Neural cell (in vitro differentiated cells): ENCODE measurements at regions not wholly inside any gene's neighbourhood (a gene's known extent, or its start where the extent isn't known, plus 50 kb on each side); places are given as distances from the start of the nearest gene placed in this dataset.

Source experiments
- H2AFZ ChIP-seq: fragments of 200-600, 300-800 bp; sonication (generic), shearing (Covaris generic); 2 replicates; pipeline ENCODE4 v1.6.0; 2014; ENCODE audit warnings: low read depth, mild to moderate bottlenecking, antibody characterized with exemption, low read length, moderate library complexity
- H3F3A ChIP-seq: fragments of 200-600 bp; shearing (Covaris generic); 2 replicates; pipeline ENCODE4 v1.6.1; 2016; ENCODE audit warnings: mild to moderate bottlenecking, moderate library complexity, mixed read lengths, antibody characterized with exemption, low read length; ENCODE audit not compliant: insufficient read depth, poor library complexity, severe bottlenecking
- H3K27ac ChIP-seq: fragments of 200-600, 300-800 bp; sonication (generic), shearing (Covaris generic); 2 replicates; pipeline ENCODE4 v1.5.1; 2014; ENCODE audit warnings: mild to moderate bottlenecking, low read length, moderate library complexity
- H3K27me3 ChIP-seq: fragments of 300-800, 200-600 bp; sonication (generic), shearing (Covaris generic); 2 replicates; pipeline ENCODE4 v1.6.0; 2014; ENCODE audit warnings: mild to moderate bottlenecking, low read depth, low read length, moderate library complexity; ENCODE audit not compliant: insufficient read depth
- H3K36me3 ChIP-seq: fragments of 300-800, 200-600 bp; sonication (generic), shearing (Covaris generic); 2 replicates; pipeline ENCODE4 v1.5.1; 2014; ENCODE audit warnings: mild to moderate bottlenecking, antibody characterized with exemption, low read length, moderate library complexity; ENCODE audit not compliant: insufficient read depth
- H3K4me2 ChIP-seq: fragments of 300-800, 200-600 bp; sonication (generic), shearing (Covaris generic); 2 replicates; pipeline ENCODE4 v1.6.0; 2014; ENCODE audit warnings: mild to moderate bottlenecking, low read length
- H3K4me3 ChIP-seq: fragments of 300-800, 200-600 bp; sonication (generic), shearing (Covaris generic); 2 replicates; pipeline ENCODE4 v1.5.1; 2014; ENCODE audit warnings: mild to moderate bottlenecking, low read length, moderate library complexity
- H3K79me2 ChIP-seq: fragments of 200-600 bp; shearing (Covaris generic); replicated peaks from 2 replicates; pipeline ENCODE4 v1.6.0; 2014; ENCODE audit warnings: mild to moderate bottlenecking, low read length, moderate library complexity; ENCODE audit not compliant: insufficient read depth
- H3K9ac ChIP-seq: fragments of 300-800, 200-600 bp; sonication (generic), shearing (Covaris generic); 2 replicates; pipeline ENCODE4 v1.6.1; 2016; ENCODE audit warnings: mild to moderate bottlenecking, low read length, mixed read lengths
- H3K9me2 ChIP-seq: fragments of 200-600 bp; shearing (Covaris generic); 2 replicates; pipeline ENCODE4 v1.6.1; 2016; ENCODE audit warnings: mild to moderate bottlenecking, low read length, mixed read lengths; ENCODE audit not compliant: insufficient read depth
- H3K9me3 ChIP-seq: fragments of 200-600, 300-800 bp; sonication (generic), shearing (Covaris generic); 2 replicates; pipeline ENCODE4 v1.6.1; 2016; ENCODE audit warnings: mild to moderate bottlenecking, mixed run types, low read length, moderate library complexity, mixed read lengths
- H4K20me1 ChIP-seq: fragments of 200-600 bp; shearing (Covaris generic); 2 replicates; pipeline ENCODE4 v1.6.1; 2016; ENCODE audit warnings: mild to moderate bottlenecking, mixed run types; ENCODE audit not compliant: insufficient read depth
- EP300 ChIP-seq: fragments of 450-650 bp; conservative IDR thresholded peaks from 2 replicates; pipeline ENCODE4 v1.6.1; 2014; ENCODE audit warnings: antibody characterized with exemption, mild to moderate bottlenecking, moderate library complexity; ENCODE audit not compliant: poor library complexity, severe bottlenecking
- EZH2 ChIP-seq: fragments of 200-600, 300-800 bp; shearing (Covaris generic), sonication (generic); IDR thresholded peaks from 2 replicates; pipeline ENCODE4 v1.6.1; 2014; ENCODE audit warnings: antibody characterized with exemption, low read length, borderline replicate concordance, mild to moderate bottlenecking; ENCODE audit not compliant: insufficient read depth, poor library complexity, severe bottlenecking
- MXI1 ChIP-seq: fragments of 450-650 bp; conservative IDR thresholded peaks from 2 replicates; pipeline ENCODE4 v1.6.1; 2014; ENCODE audit warnings: antibody characterized with exemption, mild to moderate bottlenecking; ENCODE audit not compliant: poor library complexity, severe bottlenecking
- POLR2AphosphoS5 ChIP-seq: IDR thresholded peaks from 2 replicates; pipeline ENCODE4 v1.6.1; 2012
- RAD21 ChIP-seq: fragments of 450-650 bp; conservative IDR thresholded peaks from 2 replicates; pipeline ENCODE4 v1.6.1; 2014; ENCODE audit warnings: antibody characterized with exemption, mild to moderate bottlenecking, moderate library complexity
- SMC3 ChIP-seq: fragments of 450-650 bp; conservative IDR thresholded peaks from 2 replicates; pipeline ENCODE4 v1.6.1; 2014; ENCODE audit warnings: antibody characterized with exemption, mild to moderate bottlenecking, moderate library complexity; ENCODE audit not compliant: poor library complexity
- TAF1 ChIP-seq: IDR thresholded peaks from 2 replicates; pipeline ENCODE4 v1.6.1; 2012; ENCODE audit warnings: low read depth
- TF ChIP-seq, protein P1 (sequence below): IDR thresholded peaks from 2 replicates; pipeline ENCODE4 v1.6.1; 2012; ENCODE audit warnings: borderline replicate concordance
- TF ChIP-seq, protein P2 (sequence below): fragments of 450-650 bp; IDR thresholded peaks from 2 replicates; pipeline ENCODE4 v1.5.1; 2014; ENCODE audit warnings: antibody characterized with exemption, mild to moderate bottlenecking, moderate library complexity; ENCODE audit not compliant: poor library complexity, severe bottlenecking

DNA sequence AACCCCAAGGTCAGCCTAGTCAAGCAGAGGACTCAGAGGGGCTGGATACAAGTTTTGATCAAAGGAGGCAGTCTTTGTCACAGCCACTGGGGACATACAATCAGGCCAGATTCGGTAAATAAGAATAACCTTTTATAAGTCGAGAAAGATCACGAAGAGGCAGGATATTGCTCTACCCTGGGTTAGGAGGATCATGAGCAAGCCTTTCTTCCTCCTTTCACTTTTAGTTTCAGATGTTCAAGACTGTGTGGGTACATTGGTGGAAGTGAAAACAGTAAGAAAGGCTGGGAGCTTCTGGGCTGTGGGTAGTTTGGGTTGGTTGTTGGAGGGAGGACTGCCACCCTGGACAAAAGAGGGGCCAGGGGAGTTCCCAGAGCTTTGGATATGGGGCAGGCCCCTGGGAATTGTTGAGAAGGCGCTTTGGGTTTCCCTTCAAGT lies 127.7 kb downstream of the SNAPC1 start:
- Histone ChIP-seq H3K79me2 (no peaks in the 10 kb centered on the region), H3K4me3 (no peak overlapping the region), H3K27ac (no peak overlapping the region), H3K4me2 (no peak overlapping the region), H3K27me3 (no peaks in the 10 kb centered on the region), H3K9ac (no peak overlapping the region), H4K20me1 (no peaks in the 10 kb centered on the region), H3K9me3 (no peaks in the 10 kb centered on the region), H3K36me3 (no peaks in the 10 kb centered on the region), H3K9me2 (no peaks in the 10 kb centered on the region), H3F3A (no peaks in the 10 kb centered on the region), H2AFZ (no peak overlapping the region)
- TF ChIP-seq SMC3, result no peak
- TF ChIP-seq POLR2AphosphoS5, result no peak

DNA sequence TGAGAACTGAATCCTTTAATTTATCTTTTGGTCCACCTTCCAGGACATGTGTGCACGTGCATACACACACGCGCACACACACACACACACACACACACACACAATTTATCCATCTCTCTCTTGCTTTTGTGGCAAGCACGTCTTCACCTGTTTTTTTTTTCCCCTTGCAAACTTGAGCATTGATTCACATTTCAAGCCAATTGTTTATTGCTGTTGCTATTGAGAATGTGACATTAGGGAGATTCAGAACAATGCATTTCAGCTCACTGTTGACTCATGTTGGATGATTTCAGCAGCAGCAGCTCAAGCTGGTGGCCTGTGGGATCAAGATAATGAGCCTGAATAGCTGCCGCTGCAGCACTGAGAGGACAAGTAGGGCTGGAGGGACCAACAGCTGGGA lies 128.9 kb downstream of the SNAPC1 start:
- H3K27ac ChIP-seq, result peak overlapping the region; percentile 35
- H3K4me3 ChIP-seq, result peak overlapping the region; percentile 21
- peak overlapping the region; percentile 13 for H3K9ac ChIP-seq
- no peak overlapping the region for H3K4me2 ChIP-seq
- H3K36me3 ChIP-seq, result no peaks in the 10 kb centered on the region
- H3F3A ChIP-seq, result no peaks in the 10 kb centered on the region
- no peaks in the 10 kb centered on the region for H4K20me1 ChIP-seq
- no peaks in the 10 kb centered on the region for H3K27me3 ChIP-seq
- H3K9me3 ChIP-seq, result no peaks in the 10 kb centered on the region
- TF ChIP-seq SMC3 (no peak), EP300 (peak; percentile 35), MXI1 (no peak), EZH2 (no peak), POLR2AphosphoS5 (peak; percentile 46)
- no peak overlapping the region for H2AFZ ChIP-seq
- no peaks in the 10 kb centered on the region for H3K79me2 ChIP-seq
- H3K9me2 ChIP-seq, result no peaks in the 10 kb centered on the region

DNA sequence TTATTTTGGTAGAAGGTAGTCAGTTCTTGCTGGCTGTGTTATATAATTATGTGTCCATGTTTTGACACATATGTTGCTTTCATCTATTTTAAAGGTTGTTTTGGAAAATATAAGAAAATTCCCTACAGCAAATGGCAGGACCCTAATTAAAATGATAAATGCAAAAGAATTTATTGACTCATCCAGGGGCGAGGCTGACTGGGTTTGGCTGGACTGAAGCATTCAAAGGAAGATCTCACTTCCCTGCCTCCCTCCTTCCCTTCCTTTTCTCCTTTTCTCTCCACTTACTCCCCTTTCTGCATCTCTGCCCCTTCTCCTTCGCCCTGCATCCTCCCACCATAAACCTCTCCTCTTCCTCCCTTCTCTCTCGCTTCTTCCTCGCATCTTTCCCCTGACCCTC lies 129.6 kb downstream of the SNAPC1 start:
- H3K27ac ChIP-seq, result peak overlapping the region; percentile 35
- H3K9me3 ChIP-seq, result no peaks in the 10 kb centered on the region
- H3K9me2 ChIP-seq, result no peaks in the 10 kb centered on the region
- H2AFZ ChIP-seq, result no peak overlapping the region
- TF ChIP-seq, protein P1, sequence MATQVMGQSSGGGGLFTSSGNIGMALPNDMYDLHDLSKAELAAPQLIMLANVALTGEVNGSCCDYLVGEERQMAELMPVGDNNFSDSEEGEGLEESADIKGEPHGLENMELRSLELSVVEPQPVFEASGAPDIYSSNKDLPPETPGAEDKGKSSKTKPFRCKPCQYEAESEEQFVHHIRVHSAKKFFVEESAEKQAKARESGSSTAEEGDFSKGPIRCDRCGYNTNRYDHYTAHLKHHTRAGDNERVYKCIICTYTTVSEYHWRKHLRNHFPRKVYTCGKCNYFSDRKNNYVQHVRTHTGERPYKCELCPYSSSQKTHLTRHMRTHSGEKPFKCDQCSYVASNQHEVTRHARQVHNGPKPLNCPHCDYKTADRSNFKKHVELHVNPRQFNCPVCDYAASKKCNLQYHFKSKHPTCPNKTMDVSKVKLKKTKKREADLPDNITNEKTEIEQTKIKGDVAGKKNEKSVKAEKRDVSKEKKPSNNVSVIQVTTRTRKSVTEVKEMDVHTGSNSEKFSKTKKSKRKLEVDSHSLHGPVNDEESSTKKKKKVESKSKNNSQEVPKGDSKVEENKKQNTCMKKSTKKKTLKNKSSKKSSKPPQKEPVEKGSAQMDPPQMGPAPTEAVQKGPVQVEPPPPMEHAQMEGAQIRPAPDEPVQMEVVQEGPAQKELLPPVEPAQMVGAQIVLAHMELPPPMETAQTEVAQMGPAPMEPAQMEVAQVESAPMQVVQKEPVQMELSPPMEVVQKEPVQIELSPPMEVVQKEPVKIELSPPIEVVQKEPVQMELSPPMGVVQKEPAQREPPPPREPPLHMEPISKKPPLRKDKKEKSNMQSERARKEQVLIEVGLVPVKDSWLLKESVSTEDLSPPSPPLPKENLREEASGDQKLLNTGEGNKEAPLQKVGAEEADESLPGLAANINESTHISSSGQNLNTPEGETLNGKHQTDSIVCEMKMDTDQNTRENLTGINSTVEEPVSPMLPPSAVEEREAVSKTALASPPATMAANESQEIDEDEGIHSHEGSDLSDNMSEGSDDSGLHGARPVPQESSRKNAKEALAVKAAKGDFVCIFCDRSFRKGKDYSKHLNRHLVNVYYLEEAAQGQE, result no peak
- no peak for TF ChIP-seq MXI1
- TF ChIP-seq RAD21, result no peak
- TF ChIP-seq, protein P2, sequence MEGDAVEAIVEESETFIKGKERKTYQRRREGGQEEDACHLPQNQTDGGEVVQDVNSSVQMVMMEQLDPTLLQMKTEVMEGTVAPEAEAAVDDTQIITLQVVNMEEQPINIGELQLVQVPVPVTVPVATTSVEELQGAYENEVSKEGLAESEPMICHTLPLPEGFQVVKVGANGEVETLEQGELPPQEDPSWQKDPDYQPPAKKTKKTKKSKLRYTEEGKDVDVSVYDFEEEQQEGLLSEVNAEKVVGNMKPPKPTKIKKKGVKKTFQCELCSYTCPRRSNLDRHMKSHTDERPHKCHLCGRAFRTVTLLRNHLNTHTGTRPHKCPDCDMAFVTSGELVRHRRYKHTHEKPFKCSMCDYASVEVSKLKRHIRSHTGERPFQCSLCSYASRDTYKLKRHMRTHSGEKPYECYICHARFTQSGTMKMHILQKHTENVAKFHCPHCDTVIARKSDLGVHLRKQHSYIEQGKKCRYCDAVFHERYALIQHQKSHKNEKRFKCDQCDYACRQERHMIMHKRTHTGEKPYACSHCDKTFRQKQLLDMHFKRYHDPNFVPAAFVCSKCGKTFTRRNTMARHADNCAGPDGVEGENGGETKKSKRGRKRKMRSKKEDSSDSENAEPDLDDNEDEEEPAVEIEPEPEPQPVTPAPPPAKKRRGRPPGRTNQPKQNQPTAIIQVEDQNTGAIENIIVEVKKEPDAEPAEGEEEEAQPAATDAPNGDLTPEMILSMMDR, result no peak
- no peak for TF ChIP-seq EZH2
- no peak for TF ChIP-seq SMC3
- no peak for TF ChIP-seq EP300
- no peak for TF ChIP-seq POLR2AphosphoS5
- no peak for TF ChIP-seq TAF1
- H4K20me1 ChIP-seq, result no peaks in the 10 kb centered on the region
- no peaks in the 10 kb centered on the region for H3K27me3 ChIP-seq
- H3F3A ChIP-seq, result no peaks in the 10 kb centered on the region
- no peaks in the 10 kb centered on the region for H3K79me2 ChIP-seq
- H3K4me3 ChIP-seq, result no peak overlapping the region
- H3K36me3 ChIP-seq, result no peaks in the 10 kb centered on the region
- H3K9ac ChIP-seq, result no peak overlapping the region
- H3K4me2 ChIP-seq, result no peak overlapping the region
